Activated CD8-positive, alpha-beta memory T cell treated with anti-CD3 and anti-CD28 coated beads for 24 hours (primary cell): ENCODE measurements at regions not wholly inside any gene's neighbourhood (a gene's known extent, or its start where the extent isn't known, plus 50 kb on each side); places are given as distances from the start of the nearest gene placed in this dataset.
"Not testable (repeated sequence)": the region's sequence is repeated elsewhere in the genome, so short reads cannot be mapped to it uniquely, and the experiment has no call there.

Experiments used
- DNase-seq: peaks from one replicate; pipeline ENCODE4 v3.0.0-alpha.2; 2020

- no peak for DNase-seq
These were observed 157.5 kb downstream of the UNC5CL start for GRCh38 chr6:40881501-40881900.

DNA sequence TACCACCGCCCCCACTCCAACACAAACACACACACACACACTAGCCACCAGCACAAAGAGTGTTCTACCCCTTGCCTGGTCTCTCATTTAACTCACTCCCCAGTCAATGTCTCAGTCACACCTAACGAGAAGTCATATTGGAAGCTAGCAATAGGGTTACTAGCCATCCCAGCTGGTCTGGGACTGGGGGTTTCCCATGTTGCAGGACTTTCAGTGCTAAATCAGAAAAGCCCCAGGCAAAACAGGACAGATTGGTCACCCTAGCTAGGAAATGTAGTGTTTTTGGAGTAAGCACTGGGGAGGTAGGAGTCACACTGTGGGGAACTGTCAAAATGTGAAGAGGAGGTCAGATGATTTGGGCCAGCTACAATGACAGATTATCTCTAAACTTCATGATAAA is 158.1 kb downstream of the UNC5CL start:
- no peak for DNase-seq

DNA sequence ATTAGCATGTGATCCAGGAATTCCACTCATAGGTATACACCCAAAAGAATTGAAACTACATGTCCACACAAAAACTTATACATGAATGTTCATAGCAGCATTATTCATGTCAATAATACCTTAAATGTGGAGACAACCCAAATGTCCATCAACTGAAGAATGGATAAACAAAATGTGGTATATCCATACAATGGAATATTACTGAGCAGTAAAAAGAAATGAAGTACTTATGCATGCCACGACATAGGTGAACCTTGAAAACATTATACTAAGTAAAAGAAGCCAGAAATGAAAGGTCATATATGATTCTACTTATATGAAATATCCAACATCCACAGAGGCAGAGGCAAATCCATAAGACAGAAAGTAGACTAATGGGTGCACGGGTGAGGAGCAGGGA is 159.9 kb downstream of the UNC5CL start:
- DNase-seq, result no peak

- DNase-seq, result no peak
These were observed 161.7 kb downstream of the UNC5CL start for GRCh38 chr6:40877362-40877761.

DNA sequence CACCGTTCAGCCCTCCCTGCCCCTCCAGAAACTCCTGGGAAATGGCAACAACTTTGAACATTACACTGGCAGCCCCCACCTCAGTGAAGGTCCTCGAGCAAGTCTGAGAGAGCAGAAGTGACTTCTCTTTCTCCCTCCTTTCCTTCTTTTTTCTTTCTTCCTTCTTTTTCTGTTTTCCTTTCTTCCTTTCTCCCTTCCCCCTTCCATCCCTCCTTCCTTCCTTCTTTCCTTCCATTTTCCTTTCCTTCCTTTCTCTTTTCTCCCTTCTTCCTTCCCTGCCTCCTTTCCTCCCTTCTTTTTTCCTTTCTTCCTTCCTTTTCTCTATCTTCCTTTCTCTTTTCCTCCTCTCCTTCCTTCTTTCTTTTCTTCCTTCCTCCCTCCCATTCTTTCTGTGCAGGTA is 162.7 kb downstream of the UNC5CL start:
- DNase-seq, result no peak

- no peak for DNase-seq
These were observed 164.5 kb downstream of the UNC5CL start for GRCh38 chr6:40874495-40874894.

DNA sequence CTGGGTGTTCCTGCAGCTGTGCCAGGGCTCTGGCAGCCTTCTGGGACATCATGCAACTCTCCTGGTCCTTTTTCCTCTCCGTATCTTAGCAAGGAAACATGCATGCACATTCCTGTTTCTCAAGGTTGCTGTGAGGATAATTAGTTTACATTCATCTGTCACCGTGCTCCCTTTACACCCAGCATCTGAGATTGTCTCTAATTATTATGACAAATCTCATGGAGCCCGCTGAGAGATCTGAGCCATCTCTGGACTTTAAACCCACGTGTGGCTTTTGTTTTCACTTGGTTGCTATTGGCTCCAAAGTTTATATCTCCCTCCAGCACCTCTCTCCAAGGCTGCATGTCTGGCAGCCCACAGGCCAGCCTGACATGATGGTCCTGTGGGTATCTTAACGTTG is 167.6 kb downstream of the UNC5CL start:
- no peak for DNase-seq

DNA sequence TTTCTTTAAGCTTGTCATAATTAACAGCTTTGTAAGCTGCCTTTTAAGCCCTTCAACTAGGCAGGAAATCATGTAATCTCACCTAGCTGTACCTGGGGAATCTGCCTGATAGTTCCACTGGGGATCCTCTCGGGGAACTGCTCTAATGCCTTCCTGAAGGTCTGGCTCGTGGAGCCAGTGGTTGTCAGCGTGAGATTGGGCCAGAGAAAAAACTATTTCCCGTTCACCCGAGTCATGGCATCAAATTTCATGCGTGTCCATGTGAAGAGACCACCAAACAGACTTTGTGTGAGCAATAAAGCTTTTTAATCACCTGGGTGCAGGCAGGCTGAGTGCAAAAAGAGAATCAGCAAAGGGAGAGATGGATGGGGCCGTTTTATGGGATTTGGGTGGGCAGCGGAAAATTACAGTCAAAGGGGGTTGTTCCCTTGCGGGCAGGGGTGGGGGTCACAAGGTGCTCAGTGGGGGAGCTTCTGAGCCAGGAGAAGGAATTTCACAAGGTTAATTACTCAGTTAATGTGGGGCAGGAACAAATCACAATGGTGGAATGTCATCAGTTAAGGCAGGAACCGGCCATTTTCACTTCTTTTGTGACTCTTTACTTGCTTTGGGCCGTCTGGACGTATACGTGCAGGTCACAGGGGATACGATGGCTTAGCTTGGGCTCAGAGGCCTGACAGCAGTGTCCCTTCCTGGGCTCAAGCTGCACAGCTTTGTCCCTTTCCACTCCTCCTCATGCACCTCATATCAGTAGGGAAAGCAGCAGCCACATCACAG is 170.7 kb downstream of the UNC5CL start:
- not testable (repeated sequence) for DNase-seq

DNA sequence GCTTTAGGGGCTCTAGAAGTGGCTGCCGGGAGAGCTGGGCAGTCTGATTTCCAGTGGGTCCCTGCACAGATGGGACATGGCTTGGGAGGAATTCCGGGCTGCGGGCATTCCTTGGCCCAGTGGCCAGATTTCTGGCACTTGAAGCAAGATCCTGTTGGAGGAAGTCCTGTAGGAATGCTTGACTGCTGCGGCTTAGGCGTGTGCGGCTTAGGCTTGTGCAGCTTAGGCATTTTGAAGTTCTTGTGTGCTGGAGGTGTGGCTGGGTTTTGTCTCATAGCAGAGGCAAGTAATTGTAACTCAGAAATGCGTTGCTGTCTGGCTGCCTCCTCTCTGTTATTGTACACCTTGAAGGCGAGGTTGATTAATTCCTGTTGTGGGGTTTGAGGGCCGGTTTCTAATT is 171.5 kb downstream of the UNC5CL start:
- not testable (repeated sequence) for DNase-seq

DNA sequence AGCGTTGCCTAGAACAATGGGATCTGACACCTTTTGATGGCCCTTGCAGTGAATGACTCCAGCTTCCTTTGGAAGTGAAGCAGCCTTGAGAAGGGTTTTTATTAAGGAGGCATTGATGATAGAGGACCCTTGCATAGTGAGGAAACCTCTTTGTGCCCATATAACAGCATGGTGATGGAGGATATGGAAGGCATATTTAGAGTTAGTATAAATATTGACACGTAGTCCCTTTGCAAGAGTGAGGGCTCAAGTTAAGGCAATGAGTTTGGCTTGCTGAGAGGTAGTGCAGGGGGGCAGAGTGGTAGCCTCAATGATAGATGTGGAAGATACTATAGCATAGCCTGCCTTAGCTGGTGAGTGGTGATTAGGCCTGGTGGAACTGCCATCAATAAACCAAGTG is 173.8 kb downstream of the UNC5CL start:
- DNase-seq, result not testable (repeated sequence)

GRCh38 chr6:40860443-40860842 is 178.6 kb downstream of the UNC5CL start:
- no peak for DNase-seq

DNA sequence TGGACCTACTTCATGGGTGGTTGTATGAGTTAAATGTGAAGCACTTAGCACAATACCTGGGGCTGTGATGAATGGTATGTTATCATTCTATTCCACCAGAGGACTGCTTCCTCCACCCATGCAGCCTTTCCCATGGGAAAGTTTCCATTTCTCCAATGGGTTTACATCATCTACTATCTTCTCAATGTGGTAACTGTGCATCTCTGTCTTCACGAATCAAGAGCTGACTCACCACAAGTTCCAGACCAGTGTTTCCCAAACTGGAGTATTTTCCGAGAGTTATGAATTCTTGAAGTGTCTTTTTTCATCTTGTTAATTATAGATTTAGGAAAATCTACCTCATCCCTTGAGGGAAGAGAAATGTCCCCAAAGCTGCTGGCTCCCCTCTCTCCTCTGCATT is 182.8 kb downstream of the UNC5CL start:
- DNase-seq, result no peak

DNA sequence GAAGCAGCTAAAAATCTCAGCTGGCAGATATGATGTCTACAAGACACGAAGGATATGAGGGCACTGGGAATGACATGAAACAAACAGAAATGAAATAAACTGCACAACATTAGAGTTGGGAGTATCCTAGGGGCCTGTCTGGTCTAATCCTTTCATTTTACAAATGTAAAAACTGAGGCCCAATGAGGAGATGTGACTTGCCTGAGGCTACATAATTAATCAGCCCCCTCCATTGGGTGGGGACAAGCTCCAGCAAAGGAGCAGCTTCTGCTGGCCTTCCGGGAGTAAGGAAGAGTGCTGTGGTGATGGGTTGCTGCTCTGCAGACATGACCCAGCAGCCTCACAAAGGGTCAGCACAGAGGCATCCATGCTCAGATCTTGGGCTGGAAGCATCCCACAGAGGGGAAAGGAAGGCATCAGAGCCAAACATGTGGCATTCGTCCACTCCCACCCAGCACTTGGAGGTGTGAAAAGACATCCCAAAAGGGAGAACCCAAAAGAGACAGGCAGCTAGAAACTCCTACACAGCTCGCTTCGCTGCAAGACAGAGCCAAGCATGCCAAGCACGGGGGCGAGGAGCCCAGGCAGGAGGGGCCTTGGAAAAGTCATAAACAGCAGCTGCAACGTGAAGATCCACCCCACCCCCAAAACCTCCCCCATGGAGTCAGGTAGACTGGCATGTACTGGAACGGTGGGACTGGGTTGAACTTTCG is 183.7 kb downstream of the UNC5CL start:
- DNase-seq, result no peak

DNA sequence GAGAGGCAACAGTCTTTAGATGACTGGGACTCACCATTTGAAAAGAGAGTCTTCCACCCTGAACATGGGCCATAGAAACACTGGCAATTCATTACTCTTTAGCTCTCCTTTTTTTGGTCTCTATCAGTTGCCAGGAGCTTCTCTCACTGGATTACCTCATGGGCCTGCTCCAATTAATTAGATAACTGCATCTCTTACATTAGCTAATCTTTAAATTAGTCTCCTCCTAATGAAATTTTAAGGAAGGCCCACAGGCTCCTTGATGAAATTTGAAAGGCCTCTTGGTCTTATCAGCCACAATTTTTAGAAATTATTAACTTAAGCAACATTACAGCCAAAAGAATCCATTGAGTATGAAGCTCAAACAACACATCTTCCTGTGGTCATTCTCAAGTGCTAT is 184.4 kb downstream of the UNC5CL start:
- DNase-seq, result no peak

- no peak for DNase-seq
These were observed 186.1 kb downstream of the UNC5CL start for GRCh38 chr6:40852779-40853373.

GRCh38 chr6:40849546-40849945 is 189.5 kb downstream of the UNC5CL start:
- DNase-seq, result no peak

- no peak for DNase-seq
These were observed 190.0 kb downstream of the UNC5CL start for GRCh38 chr6:40848868-40849514.

GRCh38 chr6:40848038-40848437 is 191.0 kb downstream of the UNC5CL start:
- no peak for DNase-seq

- no peak for DNase-seq
These were observed 193.5 kb downstream of the UNC5CL start for GRCh38 chr6:40845553-40845952.

- DNase-seq, result no peak
These were observed 194.8 kb downstream of the UNC5CL start for GRCh38 chr6:40844246-40844645.

GRCh38 chr6:40841721-40842120 is 197.3 kb downstream of the UNC5CL start:
- no peak for DNase-seq

- no peak for DNase-seq
These were observed 206.3 kb downstream of the UNC5CL start for GRCh38 chr6:40832691-40833090.

DNA sequence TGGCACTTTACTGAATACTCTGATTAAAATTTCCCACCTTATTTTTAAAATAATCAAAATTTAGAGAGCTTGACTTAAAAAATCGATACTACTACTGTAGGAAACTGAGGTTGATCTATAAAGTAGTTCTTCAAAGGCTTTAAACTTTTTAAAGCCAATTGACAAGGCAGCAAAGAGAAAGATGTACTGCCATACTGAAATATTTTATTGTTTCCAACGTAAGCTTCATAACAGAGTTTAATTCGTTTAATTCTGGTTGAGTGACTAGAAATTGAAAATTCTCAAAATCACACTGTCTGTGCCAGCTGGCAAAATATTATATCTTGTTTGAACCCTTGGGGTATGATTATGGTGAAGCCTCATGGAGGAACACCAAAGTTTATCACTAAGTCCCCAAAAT is 207.6 kb downstream of the UNC5CL start:
- no peak for DNase-seq

DNA sequence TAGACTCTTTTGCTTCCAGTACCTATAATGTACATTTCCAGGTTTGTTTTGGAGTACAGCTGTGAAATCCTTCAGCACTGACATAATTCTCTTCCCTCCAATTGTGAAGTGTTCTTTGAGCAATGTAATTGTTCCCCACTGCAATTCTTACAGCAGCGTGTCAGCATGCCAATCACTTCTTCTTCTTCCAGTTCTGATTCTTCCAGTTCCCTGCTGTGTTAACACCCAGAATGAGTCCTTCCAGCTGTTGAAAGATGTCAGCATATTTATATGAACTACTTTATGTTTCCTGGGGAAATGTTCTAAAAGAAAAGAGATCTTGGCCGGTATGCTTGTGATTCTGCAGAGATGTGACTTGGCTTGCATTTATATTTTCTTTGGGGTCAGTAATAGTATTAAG is 213.9 kb downstream of the UNC5CL start:
- DNase-seq, result no peak
